ENCODE measurements at regions not wholly inside any gene's neighbourhood (a gene's known extent, or its start where the extent isn't known, plus 50 kb on each side); places are given as distances from the start of the nearest gene placed in this dataset.

DNA sequence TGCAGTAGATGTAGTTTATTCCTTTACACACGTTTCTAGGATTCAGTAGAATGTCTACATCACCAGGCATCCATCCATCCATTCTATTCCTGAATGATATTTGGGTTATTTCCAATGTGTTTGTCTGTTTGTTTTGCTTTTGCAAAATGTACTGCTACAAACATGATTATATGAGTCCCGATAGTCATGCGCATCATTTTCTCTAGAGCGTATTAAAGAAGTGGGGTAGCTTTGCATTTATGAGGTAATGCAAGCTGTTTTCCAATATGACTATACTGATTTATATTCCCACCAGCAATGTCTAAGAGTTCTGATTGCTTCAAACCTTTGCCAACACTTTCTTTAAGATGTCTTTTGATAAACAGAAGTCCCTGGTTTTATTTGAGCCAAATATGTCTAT lies 253.2 kb downstream of the NOVA1 start:
- no peak for TF ChIP-seq ZNF70 (CRISPR knock-in tag; IDR thresholded peaks at IDR 0.05)
- TF ChIP-seq, protein P1, sequence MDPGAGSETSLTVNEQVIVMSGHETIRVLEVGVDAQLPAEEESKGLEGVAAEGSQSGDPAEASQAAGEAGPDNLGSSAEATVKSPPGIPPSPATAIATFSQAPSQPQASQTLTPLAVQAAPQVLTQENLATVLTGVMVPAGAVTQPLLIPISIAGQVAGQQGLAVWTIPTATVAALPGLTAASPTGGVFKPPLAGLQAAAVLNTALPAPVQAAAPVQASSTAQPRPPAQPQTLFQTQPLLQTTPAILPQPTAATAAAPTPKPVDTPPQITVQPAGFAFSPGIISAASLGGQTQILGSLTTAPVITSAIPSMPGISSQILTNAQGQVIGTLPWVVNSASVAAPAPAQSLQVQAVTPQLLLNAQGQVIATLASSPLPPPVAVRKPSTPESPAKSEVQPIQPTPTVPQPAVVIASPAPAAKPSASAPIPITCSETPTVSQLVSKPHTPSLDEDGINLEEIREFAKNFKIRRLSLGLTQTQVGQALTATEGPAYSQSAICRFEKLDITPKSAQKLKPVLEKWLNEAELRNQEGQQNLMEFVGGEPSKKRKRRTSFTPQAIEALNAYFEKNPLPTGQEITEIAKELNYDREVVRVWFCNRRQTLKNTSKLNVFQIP (CRISPR knock-in tag; IDR thresholded peaks at IDR 0.05; ENCODE audit: borderline replicate concordance, low read depth) = no peak
- no peak for TF ChIP-seq ZFP3 (CRISPR knock-in tag; IDR thresholded peaks at IDR 0.05)
- TF ChIP-seq PPARA (CRISPR knock-in tag; IDR thresholded peaks at IDR 0.05; ENCODE audit: borderline replicate concordance) = no peak
